Right ventricle myocardium inferior (tissue), 1 donor: ENCODE measurements at regions not wholly inside any gene's neighbourhood (a gene's known extent, or its start where the extent isn't known, plus 50 kb on each side); places are given as distances from the start of the nearest gene placed in this dataset.

Experiments
- ATAC-seq: fragments of 200-7000 bp; cut with Tn5 transposase; one replicate; pipeline ENCODE4 v1.9.1; 2020; ENCODE audit warnings: mild to moderate bottlenecking, moderate library complexity
- DNase-seq: peaks from one replicate; pipeline ENCODE4 v3.0.0; 2021; ENCODE audit errors: missing footprints
- intact Hi-C: fragments of 100-400 bp; cut with DNase I; formaldehyde crosslinking; loops from one replicate; pipeline ENCODE4 v1.11.0; 2022
- donor health status: DM: no; HTN: yes; CAD: no; lungs with severe emphysema.

DNA sequence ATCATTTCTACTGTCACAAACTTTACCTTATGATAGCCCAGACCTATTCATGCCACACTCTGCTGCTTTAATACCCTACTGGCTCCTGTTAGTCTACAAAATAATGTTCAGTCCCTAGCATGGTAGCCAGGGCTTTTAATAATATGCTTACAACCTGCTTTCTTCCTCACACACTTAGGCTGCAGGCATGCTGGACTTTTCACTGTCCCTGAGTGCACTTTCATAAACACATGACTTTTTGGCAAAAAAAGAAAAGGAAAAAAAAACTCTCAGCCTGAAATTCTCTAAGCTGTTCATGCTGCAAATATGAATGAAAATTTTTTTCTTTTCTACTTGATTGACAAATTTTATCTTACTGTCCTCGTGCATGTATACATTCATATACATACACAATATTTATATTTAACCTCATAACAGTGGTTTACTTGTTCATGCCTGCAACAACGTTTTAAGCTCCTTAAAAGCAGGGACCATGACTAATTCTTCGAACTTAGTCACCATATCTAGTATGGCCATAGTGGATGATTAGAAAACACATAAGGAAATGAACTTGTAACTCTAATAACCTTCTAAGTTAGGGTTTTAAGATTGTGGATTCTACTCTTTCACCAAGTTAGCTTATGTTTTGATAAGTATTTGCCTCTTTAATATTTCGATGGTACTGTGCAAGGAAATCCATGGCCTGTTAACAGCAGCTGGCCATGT is 229.5 kb downstream of the SPCS3 start:
- no peak for ATAC-seq

DNA sequence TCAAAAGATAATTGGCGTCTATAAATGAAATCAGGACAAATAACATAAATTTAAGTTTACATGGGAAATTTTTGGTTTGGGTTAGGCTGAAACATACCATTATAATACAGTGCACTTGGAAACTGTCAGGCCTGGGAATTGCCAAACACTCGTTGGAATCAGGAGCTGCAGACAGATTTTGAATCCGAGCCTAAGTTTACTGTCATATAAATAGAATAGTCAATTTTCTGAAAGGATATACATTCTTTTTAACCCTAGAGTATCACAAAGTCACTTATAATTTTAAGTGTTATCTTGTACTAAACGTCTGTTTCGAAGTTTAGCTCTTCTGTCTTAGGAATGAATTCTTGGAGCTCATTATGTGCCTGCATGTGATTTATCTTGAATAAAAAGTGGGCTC is 234.1 kb downstream of the VEGFC start:
- ATAC-seq, result no peak
- no peak for DNase-seq
- intact Hi-C loops, result no loop called here

More for the DNA sequence above, 229.5 kb downstream of the SPCS3 start:
- no peak for DNase-seq
- intact Hi-C loops, result no loop called here

DNA sequence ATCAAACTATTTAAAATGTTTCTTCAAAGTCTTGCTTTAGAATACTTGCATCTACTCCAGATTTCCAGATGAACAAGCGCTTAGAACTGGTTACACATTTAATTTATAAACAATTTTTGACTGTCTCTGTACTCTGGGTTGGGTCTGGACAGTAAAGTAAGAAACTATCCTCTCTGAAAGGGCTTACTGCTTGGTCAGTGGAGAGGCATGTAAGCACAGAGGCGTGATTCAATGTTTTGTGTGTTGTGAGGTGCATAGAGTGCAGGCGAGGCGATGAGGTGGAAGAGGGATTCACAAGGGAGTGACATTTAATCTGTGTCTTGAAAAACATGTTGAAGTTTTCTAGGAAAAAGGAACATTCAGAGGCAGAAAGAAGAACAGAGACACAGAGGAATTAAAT is 231.4 kb downstream of the VEGFC start:
- intact Hi-C loops, result loop anchor here (5.0 kb wide), 1 partner anchor 486 kb away; no protein-coding TSS in a partner anchor
- DNase-seq, result no peak
- ATAC-seq, result no peak

DNA sequence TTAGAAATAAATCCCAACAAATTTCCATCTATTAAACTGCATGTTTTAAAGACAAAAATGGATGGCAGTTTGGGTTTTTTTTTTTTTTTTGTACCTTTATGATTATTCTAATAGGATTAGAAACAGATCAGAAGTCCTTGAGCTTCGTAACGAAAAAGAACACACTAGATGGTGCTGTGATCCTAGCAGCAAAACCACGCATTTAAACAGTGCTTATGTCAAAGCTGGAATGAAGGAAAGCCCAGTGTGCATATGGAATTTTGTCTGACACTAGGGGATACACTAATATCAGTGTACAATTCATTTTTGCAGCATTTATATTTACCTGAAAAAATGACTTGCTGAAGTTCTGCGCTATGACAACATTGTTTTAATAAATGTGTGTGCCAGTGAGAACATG is 229.1 kb downstream of the VEGFC start:
- no peak for DNase-seq
- intact Hi-C loops, result loop anchor here (5.0 kb wide), 1 partner anchor 484 kb away; no protein-coding TSS in a partner anchor
- no peak for ATAC-seq

DNA sequence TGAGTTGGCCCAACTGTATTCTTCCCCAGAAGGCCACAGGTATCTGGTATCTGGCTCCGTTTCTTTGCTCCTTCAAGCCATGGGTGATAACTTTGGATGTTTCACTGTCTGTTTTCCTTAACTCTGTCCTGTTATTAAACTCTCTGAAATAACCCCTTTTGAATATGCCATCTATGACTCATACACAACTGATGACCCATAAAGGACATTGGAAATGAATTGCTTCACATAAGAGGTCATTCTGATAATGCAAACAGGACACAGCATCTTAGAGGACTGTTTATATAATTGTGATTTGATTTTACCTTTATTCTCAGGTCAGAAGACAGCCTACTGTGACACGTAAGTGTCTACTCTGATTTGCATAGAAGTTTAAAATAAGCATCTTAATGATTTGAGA is 227.7 kb downstream of the VEGFC start:
- DNase-seq (no peak), ATAC-seq (no peak)
- intact Hi-C loops, result no loop called here

DNA sequence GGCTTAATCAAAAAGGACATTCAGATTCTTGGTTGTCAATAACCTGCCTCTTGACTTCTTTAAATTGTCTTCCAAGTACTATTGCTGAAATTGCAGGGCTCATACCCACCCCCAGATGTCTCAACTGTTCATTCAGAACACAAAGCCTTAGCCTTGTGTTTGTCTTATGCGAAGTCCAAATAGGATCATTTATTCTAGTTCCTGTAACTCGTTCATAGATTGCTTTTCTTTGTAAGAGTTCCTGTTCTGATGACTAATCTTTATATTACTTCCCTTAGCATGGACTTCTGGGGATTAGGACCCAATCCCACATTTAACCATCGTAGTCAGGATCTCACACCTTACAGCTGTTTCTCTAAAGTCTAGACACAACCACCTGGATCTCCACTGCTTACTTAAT is 226.0 kb downstream of the VEGFC start:
- DNase-seq, result no peak
- intact Hi-C loops, result loop anchor here (2.0 kb wide), 1 partner anchor 226 kb away; the partner anchor contains the start of gene VEGFC
- ATAC-seq, result no peak

DNA sequence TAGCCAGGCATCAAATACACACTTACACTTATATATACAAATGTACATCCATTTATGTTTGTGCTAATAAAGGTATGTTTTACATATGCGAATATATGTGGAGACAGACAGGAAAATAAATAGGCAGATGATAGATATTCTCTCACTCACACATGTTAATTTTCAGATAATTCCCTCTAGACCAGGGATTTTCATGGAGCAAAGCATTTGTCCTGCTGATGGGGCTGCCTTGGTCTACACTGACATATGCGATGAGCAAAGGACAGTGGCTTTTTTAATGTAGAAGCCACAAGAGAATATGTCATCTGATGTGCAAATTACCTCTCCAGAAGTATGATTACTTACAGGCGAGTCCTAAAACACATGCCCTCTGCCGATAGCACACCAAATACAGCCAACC is 224.5 kb downstream of the VEGFC start:
- intact Hi-C loops, result no loop called here
- DNase-seq (no peak), ATAC-seq (no peak)

DNA sequence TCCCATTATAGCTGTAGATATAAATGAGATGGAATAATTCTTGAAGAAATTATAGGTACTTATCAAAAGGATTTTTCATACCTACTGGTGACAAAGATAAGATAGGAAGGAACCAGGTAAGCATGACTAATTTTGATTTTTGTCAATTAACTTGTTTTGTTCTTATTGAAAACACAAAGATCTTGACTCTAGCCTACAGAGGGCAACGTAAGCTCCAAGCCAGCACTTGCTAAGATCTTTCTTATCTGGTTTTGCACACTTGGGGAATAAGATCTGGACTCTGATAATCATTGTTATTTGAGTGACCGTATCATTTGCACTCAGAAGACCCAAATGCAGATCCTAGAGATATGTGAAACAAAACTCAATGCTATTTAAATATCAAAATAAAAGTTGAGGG is 223.4 kb downstream of the VEGFC start:
- DNase-seq (no peak), ATAC-seq (no peak)
- intact Hi-C loops, result no loop called here

DNA sequence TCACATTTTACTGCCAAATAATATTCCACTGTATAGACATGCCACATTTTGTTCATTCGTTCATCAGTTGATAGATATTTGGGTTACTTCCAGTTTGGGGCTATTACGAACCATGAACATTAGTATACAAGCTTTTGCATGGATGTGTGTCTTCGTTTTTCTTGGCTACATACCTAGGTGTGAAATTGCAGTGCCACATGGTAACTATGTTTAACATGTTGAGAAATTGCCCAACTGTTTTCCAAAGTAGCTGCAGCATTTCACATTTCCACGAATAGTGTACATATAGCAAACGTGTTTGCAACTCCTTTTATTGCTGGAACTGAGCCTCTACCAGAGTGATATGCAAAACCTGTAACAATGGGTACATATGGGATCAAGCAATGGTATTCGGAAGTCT is 221.5 kb downstream of the VEGFC start:
- ATAC-seq (no peak), DNase-seq (no peak)
- intact Hi-C loops, result no loop called here

DNA sequence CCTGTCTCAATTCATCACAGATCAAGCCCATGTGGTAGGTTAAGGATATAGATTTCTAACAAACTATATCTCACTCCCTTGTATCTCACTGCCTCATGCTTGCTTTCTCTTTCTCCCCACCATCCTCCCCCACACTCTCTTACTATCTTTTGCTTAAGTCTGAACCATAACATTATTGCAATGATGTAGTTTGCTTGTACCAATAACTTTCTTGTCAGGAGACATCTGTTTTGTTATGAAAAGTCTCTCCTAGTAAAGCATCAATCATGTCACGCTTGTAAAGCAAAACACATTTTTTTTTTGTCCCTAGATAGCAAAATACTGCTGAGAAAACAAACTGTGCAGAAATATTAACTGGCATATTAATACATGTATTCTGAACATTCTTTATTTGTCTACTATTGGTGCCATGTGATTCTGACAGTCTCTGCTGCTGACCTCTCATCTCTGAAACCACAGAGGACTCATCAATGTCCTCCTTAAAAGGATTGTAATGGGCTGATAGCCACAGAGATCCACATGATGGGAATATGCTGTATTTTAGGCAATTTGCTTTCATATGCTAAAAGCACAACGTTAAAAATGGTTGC is 217.5 kb downstream of the VEGFC start:
- DNase-seq (no peak), ATAC-seq (no peak)
- intact Hi-C loops, result no loop called here

DNA sequence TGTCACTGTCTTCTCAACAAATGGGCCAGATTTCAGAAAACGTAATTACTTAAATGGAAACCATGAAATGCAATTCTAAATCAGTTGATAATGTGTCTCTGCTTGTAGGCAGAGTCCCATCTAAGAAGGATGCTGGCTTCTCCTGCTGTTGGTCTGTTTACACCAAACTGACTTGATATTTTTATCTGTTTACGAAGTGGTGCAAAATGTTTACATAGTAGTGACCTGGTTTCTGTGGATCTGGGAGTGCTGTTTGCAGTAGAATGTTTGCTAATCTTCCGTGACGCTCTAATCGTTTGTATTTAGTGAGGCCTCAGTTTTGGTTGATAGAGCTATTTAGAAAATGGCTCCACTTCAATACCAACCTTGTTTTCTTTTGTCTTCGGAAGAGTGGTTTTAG is 213.5 kb downstream of the VEGFC start:
- ATAC-seq, result no peak
- DNase-seq, result no peak
- intact Hi-C loops, result no loop called here

DNA sequence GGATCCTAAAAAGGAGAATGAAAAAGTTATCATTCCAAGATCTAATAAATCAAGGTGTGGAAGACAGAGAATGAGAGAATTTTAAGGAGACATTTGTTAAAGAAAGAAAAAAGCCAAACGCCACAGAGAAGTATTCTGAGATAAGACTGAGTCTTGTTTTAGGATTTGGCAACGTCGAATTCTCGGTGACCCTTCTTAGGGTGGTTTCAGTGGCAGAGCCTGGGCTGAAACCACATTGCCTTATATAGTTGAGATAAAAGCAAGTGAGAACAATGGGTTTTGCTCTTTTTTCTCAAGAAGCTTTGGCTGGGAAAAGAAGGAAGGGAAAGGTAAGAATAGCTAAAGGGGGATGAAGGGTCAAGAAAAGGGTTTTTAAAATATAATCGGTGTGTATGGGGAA is 209.4 kb downstream of the VEGFC start:
- ATAC-seq (no peak), DNase-seq (no peak)
- intact Hi-C loops, result no loop called here

DNA sequence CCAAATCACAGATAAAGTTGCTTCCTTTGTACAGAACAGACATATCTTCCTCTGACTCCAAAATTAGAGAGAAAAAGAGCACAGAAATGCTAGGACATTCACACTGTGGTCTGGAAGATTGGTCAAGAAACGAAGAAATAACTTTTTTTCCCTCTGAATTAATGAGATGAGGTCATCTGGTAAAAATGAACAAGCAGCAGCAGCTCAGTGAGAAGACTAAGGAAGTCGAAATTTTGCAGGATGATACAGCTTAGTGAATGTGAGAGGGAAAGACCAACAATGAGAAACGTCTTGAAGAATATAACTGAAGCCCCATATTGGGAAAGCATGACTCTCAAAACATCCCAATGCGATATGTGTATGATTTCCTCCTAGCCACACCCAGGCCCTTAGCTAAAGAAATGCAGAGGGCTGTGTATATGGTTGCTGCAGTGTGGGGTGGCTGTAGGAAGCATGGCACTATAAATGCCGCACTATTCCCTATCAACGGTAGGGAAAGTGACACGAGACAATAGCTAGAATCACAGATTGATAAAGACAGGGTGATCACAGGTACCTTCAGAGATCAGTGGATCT is 208.6 kb downstream of the VEGFC start:
- no peak for DNase-seq
- ATAC-seq, result no peak
- intact Hi-C loops, result no loop called here

DNA sequence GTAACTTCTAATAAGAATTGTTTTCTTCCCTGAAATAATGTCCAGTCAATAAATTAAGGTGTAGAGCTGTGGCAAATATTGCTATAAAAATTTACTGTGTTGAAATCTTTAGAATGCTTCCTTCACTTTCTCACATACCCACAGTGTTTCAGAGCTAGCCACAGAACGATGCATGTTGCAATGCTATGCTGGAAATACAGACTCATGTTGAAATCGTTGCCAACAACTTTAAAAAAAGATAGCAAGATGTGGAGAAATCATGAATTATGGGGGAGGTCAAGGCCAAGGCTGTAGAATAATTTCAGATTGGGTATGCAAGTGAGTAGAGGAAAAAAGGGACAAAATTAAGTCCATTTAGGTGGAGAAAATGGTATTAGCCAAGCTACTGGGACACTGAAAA is 204.8 kb downstream of the VEGFC start:
- DNase-seq (no peak), ATAC-seq (no peak)
- intact Hi-C loops, result no loop called here

DNA sequence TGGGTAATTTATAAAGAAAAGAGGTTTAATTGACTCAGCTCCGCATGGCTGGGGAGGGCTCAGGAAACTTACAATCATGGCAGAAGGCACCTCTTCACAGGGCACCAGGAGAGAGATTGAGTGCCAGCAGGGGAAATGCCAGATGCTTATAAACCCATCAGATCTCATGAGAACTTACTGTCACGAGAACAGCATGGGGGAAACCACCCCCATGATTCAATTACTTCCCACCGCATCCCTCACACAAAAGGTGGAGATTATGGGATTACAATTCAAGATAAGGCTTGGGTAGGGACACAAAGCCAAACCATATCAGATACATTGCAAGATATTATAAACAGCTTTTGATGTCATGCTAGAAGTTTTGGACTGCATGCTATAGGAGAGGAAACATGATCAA is 204.3 kb downstream of the VEGFC start:
- DNase-seq (no peak), ATAC-seq (no peak)
- intact Hi-C loops, result no loop called here

DNA sequence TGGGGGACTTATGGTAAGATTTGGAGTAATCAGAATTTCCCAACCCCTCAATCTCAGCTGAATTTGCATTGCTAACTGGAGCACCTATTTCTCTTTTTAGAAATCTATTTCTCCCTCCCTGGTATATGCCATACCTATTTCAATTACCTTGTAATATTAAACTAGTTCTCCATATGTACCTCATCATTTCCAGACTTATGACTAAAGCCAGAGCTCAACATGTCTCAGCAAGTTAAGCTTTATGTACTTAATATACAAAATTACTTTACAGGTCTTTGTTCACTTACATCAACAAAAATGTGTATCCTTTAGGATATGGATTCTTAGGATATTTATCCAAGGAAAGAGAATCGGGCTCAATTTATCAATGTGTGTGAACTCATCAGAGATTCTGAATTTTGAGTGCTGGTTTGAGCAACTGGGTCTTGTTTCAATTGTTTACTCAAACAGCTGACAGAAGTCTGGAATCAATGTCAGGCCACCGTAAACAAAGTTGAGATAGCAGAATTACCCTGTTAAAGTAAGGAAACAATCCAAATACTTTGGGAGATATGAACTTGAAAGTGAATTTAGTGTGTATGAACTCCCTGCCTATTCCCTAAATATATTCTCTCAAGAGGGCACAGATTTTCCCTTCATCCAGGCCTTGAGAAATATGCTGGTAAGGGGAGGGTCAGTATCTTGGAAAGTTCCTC is 199.6 kb downstream of the VEGFC start:
- intact Hi-C loops, result no loop called here
- no peak for DNase-seq
- ATAC-seq, result no peak

DNA sequence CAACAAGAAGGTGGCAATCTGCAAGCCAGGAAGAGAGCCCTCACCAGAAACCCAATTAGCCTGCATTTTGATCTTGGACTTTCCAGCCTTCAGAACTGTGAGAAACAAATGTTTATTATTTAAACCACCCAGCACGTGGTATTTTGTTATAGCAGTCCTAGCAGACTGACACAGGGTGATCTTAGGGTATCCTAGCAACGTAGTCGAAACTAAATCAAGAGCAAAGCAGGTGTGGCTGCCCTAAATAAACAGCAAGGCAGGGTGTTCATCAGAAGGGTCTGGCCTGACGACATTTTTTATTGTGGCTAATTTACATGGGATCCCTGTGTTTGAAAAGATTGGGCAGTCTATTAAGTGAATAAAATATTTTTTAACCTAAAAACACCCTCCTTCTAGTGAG is 198.8 kb downstream of the VEGFC start:
- no peak for ATAC-seq
- no peak for DNase-seq
- intact Hi-C loops, result no loop called here

DNA sequence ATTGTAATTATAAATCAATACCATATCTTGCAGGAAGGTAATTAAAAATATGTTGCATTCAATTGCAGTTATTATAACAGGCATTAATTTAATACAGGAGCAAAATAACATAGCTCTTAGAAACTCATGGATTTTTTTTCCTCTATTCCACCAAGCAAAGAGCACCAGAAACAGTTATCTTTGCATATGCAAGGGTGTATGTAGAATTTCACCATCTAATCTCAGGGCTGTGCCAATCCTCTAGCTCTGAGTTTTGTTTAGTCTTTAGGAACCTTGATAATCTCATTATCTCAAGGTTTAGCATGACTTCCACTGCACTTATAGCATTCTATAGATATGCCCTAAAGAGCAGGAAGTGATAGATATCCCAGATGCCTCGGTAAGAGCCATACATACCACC is 197.5 kb downstream of the VEGFC start:
- intact Hi-C loops, result no loop called here
- DNase-seq (no peak), ATAC-seq (no peak)

DNA sequence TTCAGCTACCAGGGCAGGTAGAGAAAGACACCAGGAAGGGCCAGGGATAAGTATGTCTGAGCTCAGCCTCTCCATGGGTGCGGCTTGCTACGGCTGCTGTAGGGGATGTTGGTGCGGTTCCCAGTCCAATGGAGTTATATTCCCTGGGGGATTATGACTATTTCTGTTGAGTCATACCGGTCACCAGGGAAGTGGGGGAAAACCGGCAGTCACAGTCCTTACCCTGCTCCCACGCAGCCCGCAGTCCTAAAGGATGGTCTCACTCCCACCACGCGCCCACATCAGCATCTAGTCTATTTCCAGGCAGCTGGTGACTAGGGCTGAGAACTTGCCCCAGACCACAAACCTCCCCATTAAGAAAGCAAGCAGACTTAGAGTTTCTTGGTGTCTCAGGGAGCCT is 191.6 kb downstream of the VEGFC start:
- no peak for DNase-seq
- intact Hi-C loops, result no loop called here
- no peak for ATAC-seq

DNA sequence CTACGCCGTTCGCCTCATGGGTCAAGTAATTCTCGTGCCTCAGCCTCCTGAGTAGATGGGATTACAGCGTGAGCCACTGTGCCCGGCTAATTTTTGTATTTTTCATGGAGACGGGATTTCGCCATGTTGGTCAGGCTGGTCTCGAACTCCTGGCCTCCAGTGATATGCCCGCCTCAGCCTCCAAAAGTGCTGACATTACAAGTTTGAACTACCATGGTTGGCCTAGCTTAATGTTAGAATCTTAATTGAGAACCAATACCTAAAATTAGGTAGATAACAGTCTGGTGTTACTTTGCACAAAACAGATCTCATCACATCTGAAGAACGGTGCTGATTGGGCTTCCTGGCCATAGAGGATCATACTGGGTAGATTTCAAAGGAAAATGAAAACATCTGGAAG is 184.9 kb downstream of the VEGFC start:
- DNase-seq (no peak), ATAC-seq (no peak)
- intact Hi-C loops, result no loop called here
